Cerebellar cortex (tissue), 1 donor: ENCODE measurements at regions not wholly inside any gene's neighbourhood (a gene's known extent, or its start where the extent isn't known, plus 50 kb on each side); places are given as distances from the start of the nearest gene placed in this dataset.

Source experiments
- DNase-seq: peaks from one replicate; pipeline ENCODE4 v3.0.0-alpha.2; 2015; ENCODE audit warnings: low spot score

GRCh38 chr4:52234561-52235440, 183.7 kb downstream of the SPATA18 start:
- peak; percentile 82 for DNase-seq

GRCh38 chr4:52235552-52236201, 184.6 kb downstream of the SPATA18 start:
- DNase-seq = no peak

GRCh38 chr4:52241916-52242315, 190.8 kb downstream of the SPATA18 start:
- no peak for DNase-seq

- no peak for DNase-seq
Observed at GRCh38 chr4:52243367-52243766, 192.3 kb downstream of the SPATA18 start.

- DNase-seq = no peak
Observed at GRCh38 chr4:52244103-52244775, 193.1 kb downstream of the SPATA18 start.

GRCh38 chr4:52244848-52245247, 193.7 kb downstream of the SPATA18 start:
- peak; percentile 82 for DNase-seq

GRCh38 chr4:52246827-52247226, 195.7 kb downstream of the SPATA18 start:
- no peak for DNase-seq

GRCh38 chr4:52247941-52248340, 196.8 kb downstream of the SPATA18 start:
- DNase-seq = no peak

GRCh38 chr4:52248820-52249219, 197.7 kb downstream of the SPATA18 start:
- no peak for DNase-seq

GRCh38 chr4:52249581-52249980, 198.5 kb downstream of the SPATA18 start:
- no peak for DNase-seq

GRCh38 chr4:52250154-52250553, 199.1 kb downstream of the SPATA18 start:
- no peak for DNase-seq

- no peak for DNase-seq
Observed at GRCh38 chr4:52251864-52252263, 200.8 kb downstream of the SPATA18 start.

- no peak for DNase-seq
Observed at GRCh38 chr4:52253025-52253424, 201.9 kb downstream of the SPATA18 start.

GRCh38 chr4:52256522-52256921, 205.4 kb downstream of the SPATA18 start:
- DNase-seq = no peak

- no peak for DNase-seq
Observed at GRCh38 chr4:52259978-52260377, 208.9 kb downstream of the SPATA18 start.

GRCh38 chr4:52260514-52261210, 209.6 kb downstream of the SPATA18 start:
- DNase-seq = no peak

GRCh38 chr4:52263607-52264006, 212.5 kb downstream of the SPATA18 start:
- DNase-seq = peak; percentile 79

GRCh38 chr4:52265781-52266525, 214.8 kb downstream of the SPATA18 start:
- DNase-seq = peak; percentile 64

- peak; percentile 55 for DNase-seq
Observed at GRCh38 chr4:52266537-52267137, 215.5 kb downstream of the SPATA18 start.

GRCh38 chr4:52269761-52270160, 218.7 kb downstream of the SPATA18 start:
- no peak for DNase-seq

GRCh38 chr4:52273885-52274284, 222.8 kb downstream of the SPATA18 start:
- DNase-seq = no peak
